Mononuclear cell (primary cell): ENCODE measurements at regions not wholly inside any gene's neighbourhood (a gene's known extent, or its start where the extent isn't known, plus 50 kb on each side); places are given as distances from the start of the nearest gene placed in this dataset.

Source experiments
- H3K27me3 ChIP-seq: 2 replicates; pipeline ENCODE4 v1.6.0; 2011; ENCODE audit warnings: low read length, control low read depth; ENCODE audit not compliant: insufficient read depth
- H3K4me1 ChIP-seq: 2 replicates; pipeline ENCODE4 v1.5.1; 2011; ENCODE audit warnings: mild to moderate bottlenecking, low read length, control low read depth; ENCODE audit not compliant: insufficient read depth
- H3K4me3 ChIP-seq: 2 replicates; pipeline ENCODE4 v1.5.1; 2011; ENCODE audit warnings: mild to moderate bottlenecking, low read length, moderate library complexity
- H3K9me3 ChIP-seq: 2 replicates; pipeline ENCODE4 v1.5.1; 2011; ENCODE audit warnings: low read depth, mild to moderate bottlenecking, control low read depth, low read length

DNA sequence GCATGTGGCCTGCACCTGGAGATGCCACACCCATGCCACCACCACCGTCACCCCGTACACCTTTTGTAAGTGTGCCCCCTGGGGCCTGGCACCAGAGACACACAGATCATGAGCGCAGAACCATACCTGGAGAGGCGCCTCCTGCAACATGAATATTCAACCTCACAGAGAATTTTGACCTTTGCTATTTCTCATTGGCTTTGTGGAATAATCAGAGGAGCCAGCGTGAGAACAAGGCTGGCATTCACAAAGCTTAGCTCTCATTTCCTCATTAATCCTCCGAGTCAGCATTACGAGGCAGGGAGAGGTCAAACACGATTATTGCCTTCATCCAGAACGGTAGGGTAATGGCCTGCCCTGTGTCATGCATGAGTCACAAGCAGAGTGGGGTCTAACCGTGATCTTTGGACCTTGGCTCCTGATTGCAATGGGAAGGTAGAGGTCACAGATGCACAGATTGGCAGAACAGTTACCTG lies 73.0 kb upstream of the POMGNT2 start:
- Histone ChIP-seq H3K9me3 (peaks cover 6% of the 10 kb centered on the region), H3K4me1 (peaks cover 60% of the 10 kb centered on the region), H3K27me3 (no peaks in the 10 kb centered on the region), H3K4me3 (no peak overlapping the region)

DNA sequence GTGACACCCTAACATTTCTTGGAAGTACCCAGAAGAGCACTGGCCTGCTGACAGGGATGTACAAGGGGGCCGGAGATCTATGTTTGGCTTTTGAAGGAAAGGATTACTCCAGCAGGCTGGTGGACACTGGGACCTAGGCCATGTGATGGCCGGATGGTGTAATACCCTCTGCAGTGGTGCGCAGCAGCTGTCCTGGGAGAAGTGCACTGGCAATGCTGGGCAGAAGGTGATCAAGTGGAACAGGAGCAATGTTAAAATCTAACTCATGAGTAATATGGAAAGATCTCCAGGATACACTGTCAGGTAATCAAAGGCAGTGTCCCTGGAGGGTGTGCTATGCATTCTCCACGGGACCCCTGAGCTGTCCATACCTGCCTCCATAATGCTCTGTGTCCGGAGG lies 71.2 kb upstream of the POMGNT2 start:
- peaks cover 49% of the 10 kb centered on the region for H3K4me1 ChIP-seq
- H3K4me3 ChIP-seq, result no peak overlapping the region
- H3K9me3 ChIP-seq, result peaks cover 8% of the 10 kb centered on the region
- no peaks in the 10 kb centered on the region for H3K27me3 ChIP-seq

DNA sequence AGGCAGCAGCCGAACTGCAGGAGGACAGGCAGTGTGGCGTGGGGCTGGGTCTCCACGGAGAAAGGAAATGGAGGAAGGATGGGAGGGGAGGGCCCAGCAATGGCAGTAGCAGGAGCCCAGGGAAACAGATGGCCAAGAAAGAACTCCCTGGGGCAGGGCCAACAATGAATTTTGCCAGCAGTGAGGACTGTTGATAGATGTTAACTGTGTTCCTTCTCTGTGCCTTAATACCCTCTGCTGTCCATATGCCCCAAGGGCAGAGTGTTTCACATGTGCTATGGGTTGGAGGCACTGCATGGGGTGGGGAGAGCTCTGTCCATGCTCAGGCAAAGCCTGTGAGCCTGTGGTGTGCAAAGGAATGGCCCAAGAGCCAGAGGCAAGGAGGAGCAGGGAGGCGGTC lies 70.8 kb upstream of the POMGNT2 start:
- peaks cover 44% of the 10 kb centered on the region for H3K4me1 ChIP-seq
- no peaks in the 10 kb centered on the region for H3K27me3 ChIP-seq
- no peak overlapping the region for H3K4me3 ChIP-seq
- peaks cover 8% of the 10 kb centered on the region for H3K9me3 ChIP-seq

DNA sequence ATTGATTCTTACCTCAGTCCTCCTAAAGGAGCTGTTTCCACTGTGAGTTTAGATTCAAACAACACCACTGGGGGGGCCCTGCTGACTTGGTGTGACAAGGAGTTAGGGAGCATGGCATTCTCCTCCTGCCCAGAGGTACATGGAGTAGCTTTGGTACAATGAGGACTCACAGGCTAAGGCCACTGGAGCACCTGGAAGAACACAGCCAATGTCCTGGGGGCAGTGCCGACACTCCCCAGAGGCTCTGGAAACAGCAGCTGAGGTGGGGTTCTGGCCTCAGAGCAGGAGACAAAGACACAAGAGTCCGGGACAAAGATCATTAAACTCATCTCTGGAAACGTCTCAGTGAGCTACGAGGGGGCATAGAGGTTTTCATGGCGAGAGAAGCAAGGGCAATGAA lies 69.7 kb upstream of the POMGNT2 start:
- Histone ChIP-seq H3K4me1 (peaks cover 33% of the 10 kb centered on the region), H3K27me3 (no peaks in the 10 kb centered on the region), H3K4me3 (no peak overlapping the region), H3K9me3 (peaks cover 8% of the 10 kb centered on the region)

DNA sequence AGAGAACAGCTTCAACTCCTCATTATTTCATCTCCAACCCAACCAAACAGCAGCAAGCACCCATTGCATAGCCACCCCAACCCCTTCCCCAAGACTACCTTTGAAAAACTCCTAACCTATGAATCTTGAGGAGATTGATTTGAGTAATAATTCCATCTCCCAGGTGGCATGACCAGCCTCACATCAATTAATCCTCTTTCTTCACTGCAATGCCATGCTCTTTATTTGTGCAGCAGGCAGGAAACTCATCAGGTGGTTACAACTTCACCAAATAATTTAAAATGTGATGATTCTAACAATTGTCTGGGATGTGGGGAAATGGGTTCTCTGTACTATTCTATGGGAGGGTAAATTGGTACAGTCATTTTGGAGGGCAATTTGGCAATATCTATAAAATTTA lies 68.1 kb upstream of the POMGNT2 start:
- H3K27me3 ChIP-seq, result no peaks in the 10 kb centered on the region
- H3K4me3 ChIP-seq, result no peak overlapping the region
- peaks cover 17% of the 10 kb centered on the region for H3K4me1 ChIP-seq
- H3K9me3 ChIP-seq, result peaks cover 8% of the 10 kb centered on the region

DNA sequence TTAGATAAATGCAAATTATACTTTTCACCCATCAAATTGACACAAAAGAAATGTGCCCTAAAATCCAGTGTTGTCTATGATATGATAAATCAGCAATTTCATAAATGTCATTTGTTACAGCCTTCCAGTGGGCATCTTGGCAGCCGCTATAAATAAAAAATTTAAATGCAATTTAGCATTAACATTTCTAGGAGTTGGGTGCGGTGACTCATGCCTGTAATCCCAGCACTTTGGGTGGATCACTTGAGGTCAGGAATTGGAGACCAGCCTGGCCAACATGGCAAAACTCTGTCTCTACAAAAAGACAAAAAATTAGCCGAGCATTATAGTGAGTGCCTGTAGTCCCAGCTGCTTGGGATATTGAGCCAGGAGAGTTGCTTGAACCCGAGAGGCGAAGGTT lies 65.9 kb upstream of the POMGNT2 start:
- Histone ChIP-seq H3K9me3 (peaks cover 10% of the 10 kb centered on the region), H3K4me1 (peaks cover under 1% of the 10 kb centered on the region), H3K27me3 (no peaks in the 10 kb centered on the region), H3K4me3 (no peak overlapping the region)

DNA sequence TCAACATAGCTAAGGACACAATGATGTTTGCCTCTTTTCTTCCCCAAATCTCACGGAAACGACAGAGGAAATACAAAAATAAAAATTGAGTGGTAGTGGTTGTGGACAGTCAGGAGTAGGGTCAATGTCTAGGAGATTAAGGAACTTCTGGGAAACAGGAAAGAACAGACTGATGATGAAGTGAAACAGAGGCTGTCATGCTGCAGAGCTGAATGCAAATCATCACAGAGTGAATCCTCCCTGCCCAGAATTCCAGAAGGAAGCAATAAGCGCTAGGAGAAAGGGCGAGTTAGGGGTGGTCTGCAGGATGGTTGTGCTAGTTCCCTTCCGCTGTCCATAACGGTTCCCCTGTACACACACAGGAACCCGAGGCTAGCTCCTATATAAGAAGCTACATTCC lies 64.7 kb upstream of the POMGNT2 start:
- H3K4me1 ChIP-seq, result no peaks in the 10 kb centered on the region
- no peak overlapping the region for H3K4me3 ChIP-seq
- H3K27me3 ChIP-seq, result no peaks in the 10 kb centered on the region
- H3K9me3 ChIP-seq, result peaks cover 21% of the 10 kb centered on the region

DNA sequence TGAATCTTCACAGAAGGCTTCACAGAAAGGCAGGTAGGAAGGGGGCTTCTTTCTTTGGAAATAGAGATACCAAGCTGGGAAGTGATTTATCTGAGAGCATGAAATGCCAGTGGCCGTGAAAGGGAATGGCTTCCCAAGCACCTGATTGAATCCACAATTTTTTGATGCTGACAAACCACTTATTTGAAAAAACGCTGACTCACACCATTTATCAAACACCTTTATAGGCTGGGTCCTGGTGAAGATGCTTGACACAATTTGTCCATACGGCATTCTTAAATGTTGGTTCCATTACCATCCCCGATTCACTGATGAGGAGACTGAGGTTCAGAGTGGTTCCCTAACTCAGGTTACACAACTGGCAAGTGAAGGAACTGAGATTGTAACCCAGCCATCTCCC lies 64.1 kb upstream of the POMGNT2 start:
- H3K27me3 ChIP-seq, result no peaks in the 10 kb centered on the region
- H3K4me1 ChIP-seq, result no peaks in the 10 kb centered on the region
- H3K9me3 ChIP-seq, result peaks cover 23% of the 10 kb centered on the region
- no peak overlapping the region for H3K4me3 ChIP-seq

DNA sequence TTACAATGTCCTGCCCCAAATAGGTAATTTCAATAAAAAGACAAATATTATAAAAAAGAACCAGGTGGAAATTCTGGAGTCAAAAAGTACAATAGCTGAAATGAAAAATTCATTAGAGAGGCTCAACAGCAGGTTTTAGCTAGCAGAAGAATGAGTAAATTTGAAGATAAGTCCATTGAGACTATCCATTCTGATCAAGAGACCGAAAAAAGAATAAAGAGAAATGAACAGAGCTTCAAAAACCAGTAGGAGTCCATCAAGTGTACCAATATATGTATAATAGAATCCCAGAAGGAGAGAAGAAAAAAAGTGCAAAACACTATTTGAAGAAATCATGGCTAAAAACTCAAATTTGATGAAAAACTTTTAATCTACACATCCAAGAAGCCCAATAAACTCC lies 60.5 kb upstream of the POMGNT2 start:
- Histone ChIP-seq H3K27me3 (no peaks in the 10 kb centered on the region), H3K4me1 (peaks cover 19% of the 10 kb centered on the region), H3K4me3 (no peak overlapping the region), H3K9me3 (peaks cover 15% of the 10 kb centered on the region)

DNA sequence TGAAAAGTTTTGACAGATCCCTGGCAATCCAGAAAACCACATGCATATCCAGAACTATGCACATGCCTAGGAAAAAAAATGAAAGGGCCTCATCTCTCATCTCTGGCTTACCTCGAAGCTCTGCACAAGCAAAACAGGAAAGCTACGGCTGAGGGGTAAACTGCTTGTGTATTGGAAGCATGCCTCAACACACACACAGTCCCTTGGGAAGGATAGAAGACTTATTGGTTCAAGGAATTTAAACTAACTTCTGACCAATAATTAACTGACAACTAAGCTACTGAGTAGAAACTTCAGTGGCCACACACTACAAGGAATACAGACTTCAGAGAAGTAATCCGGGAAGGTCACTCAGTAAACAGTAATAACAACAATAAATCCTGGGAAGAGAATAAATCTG lies 59.9 kb upstream of the POMGNT2 start:
- Histone ChIP-seq H3K4me3 (no peak overlapping the region), H3K9me3 (peaks cover 15% of the 10 kb centered on the region), H3K4me1 (peaks cover 19% of the 10 kb centered on the region), H3K27me3 (no peaks in the 10 kb centered on the region)

DNA sequence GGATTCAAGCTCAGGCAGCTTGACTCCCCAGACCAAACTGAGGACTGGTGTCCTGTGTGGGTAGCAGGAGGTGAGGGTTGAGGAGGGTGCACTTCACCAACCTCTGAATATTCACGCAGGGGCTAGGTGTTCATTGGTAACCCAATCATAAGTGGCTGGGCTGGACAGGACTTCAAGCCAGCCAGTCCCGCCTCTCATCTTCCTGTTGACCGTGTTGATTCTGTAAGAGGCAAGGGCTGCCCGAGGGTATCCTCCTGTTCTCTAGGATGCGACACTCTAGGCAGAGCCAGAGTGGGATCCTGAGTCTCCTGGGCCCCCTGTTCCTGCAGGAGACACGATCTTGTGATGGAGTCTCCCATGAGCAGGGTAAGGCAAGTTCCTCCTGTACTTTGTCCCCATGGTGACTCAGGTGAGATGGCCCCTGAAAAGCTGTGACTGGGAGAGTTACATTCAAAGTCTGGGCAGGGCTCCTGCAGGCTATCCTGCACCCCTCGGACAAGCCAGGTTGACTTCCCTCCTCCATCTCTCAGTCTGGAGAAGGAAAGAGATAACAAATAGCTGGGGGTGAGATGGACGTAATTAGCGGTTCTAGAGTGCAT lies 58.1 kb upstream of the POMGNT2 start:
- peaks cover 15% of the 10 kb centered on the region for H3K9me3 ChIP-seq
- no peak overlapping the region for H3K4me3 ChIP-seq
- H3K27me3 ChIP-seq, result no peaks in the 10 kb centered on the region
- peaks cover 19% of the 10 kb centered on the region for H3K4me1 ChIP-seq

DNA sequence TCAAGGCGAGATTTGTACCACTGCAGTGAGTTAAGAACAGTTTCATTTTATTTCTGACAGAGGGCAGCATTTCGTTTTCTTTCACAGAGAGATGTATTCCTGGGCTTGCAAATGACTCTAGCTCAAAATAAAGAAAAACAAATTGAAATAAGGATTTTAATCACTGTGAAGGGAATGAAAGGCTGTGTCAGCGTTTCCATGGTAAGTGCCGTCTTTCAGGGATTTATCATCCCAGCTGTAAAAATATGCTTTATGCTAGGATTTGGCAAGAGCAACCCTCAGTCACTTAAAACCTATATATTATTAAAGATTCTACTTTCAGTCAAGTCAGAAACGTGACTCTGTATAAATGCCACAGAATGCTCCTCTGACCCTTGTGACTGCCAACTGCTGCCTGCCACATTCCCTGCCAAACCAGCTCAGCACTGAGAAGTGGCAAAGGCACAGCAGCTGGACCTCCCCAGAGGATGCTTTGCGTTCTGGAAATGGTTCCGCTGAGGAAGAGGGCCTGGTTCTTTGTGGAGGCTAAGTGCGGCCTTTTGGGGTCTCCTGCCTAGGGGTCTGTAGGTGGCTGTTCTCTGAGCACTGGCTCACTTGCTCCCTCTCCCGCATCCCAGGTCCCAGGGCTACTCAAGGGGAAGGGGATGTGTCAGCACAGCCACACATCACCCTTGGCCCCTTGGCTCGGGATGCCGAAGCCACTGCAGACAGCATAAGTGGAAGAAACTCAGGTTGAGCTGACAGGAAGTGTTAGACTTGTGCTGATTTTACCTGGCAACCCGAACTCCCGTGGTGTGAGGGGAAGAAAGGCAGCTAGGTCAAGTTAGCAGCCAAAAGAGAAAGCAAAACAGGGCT lies 56.6 kb upstream of the POMGNT2 start:
- Histone ChIP-seq H3K27me3 (no peaks in the 10 kb centered on the region), H3K9me3 (peaks cover 15% of the 10 kb centered on the region), H3K4me3 (no peak overlapping the region), H3K4me1 (peaks cover 19% of the 10 kb centered on the region)

DNA sequence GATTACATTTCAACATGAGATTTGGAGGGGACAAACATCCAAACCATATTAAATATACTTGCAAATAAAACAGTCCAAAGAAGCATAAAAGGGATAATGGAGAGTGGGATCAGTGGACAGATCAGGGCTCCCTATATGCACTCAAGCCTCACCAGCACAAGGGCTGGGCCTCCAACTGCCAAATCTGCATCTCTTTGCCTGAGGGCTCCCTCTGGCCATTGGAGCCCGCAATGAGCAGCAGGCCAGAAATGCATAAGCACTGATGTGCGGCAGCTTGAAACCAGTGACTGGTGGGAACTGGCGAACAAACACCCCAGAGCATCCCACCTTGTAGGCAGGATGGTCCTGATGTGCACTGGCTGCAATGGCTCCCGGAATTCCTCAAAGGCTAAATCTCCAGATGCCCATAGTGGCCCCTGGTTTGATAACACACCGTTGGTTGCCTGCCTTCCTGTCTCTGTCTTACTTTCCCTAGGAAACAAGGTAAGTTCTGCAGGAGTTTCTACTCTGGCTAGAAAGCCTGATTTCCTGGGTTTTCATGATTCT lies 55.9 kb upstream of the POMGNT2 start:
- H3K4me3 ChIP-seq, result no peak overlapping the region
- peaks cover 14% of the 10 kb centered on the region for H3K9me3 ChIP-seq
- H3K4me1 ChIP-seq, result peaks cover 19% of the 10 kb centered on the region
- no peaks in the 10 kb centered on the region for H3K27me3 ChIP-seq

DNA sequence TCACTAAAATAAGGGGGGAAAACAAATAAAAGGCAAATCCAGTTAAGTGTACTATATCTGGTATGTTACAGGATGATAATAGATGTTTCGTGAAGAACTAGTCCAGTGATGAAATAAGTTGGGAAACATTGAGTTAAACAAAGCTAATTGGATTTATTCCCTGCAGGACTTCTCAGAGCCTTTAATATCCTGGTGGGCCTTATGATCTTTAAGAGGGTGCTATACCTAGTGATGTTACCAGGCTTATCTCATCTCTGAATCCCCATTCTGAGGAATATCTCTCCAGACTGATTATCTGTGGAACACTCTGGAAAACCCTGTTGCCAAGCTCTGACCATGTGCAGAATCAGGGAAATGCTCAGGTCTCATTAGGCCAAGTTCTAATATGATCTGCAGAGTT lies 54.8 kb upstream of the POMGNT2 start:
- Histone ChIP-seq H3K4me3 (no peak overlapping the region), H3K4me1 (peaks cover 19% of the 10 kb centered on the region), H3K9me3 (peaks cover 3% of the 10 kb centered on the region), H3K27me3 (no peaks in the 10 kb centered on the region)

DNA sequence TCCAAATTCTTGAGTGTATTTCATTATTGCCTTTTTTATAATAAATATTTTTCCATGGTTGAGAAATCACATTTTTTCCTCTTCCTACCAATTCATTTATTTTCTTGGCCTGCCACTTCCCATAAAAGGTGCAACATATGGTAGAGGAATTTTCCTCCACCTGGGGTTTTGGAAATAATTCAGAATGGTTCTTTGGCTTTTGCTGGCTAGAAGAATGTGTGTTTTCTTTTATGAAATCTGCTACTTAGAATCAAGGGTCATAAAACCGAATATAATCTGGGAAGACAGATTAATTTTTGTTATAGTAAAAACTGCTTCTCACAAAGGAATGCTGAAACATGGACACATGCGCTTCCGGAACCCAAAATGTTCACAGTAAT lies 54.0 kb upstream of the POMGNT2 start:
- Histone ChIP-seq H3K9me3 (no peaks in the 10 kb centered on the region), H3K4me3 (no peak overlapping the region), H3K4me1 (peaks cover 19% of the 10 kb centered on the region), H3K27me3 (no peaks in the 10 kb centered on the region)
